HUDEP-2 (cell line): ENCODE measurements at regions not wholly inside any gene's neighbourhood (a gene's known extent, or its start where the extent isn't known, plus 50 kb on each side); places are given as distances from the start of the nearest gene placed in this dataset.

ENCODE experiments used
- DNase-seq, 76 experiments: peaks; one replicate each; lab custom pipeline; 2025; ENCODE audit not compliant: unreplicated experiment in 76 of 76; lab: John Stamatoyannopoulos, UW

DNA sequence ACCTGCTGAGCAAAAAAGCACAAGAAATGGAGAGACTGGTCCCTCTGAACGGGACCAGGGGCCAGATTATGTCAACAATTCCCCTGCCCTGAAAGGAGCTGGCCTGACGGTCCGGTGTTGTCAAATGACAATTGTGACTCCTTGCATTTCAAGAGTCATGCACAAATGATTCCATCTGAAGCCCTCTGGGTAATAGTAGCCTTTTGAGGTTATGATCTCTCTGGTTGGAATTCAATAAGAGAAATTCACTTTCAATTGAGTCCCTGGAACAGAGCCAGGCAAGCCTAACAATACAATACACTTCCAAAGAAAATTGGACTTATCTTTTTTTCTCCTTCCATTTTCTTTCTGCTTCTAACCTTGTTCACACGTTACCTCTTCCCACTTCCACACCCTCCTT lies 116.9 kb downstream of the C1D start:
- no peak for DNase-seq

- DNase-seq, result no peak
Observed at GRCh38 chr2:67948057-67948456, 114.7 kb downstream of the C1D start.

GRCh38 chr2:67948506-67948905 lies 114.3 kb downstream of the C1D start:
- no peak for DNase-seq

DNA sequence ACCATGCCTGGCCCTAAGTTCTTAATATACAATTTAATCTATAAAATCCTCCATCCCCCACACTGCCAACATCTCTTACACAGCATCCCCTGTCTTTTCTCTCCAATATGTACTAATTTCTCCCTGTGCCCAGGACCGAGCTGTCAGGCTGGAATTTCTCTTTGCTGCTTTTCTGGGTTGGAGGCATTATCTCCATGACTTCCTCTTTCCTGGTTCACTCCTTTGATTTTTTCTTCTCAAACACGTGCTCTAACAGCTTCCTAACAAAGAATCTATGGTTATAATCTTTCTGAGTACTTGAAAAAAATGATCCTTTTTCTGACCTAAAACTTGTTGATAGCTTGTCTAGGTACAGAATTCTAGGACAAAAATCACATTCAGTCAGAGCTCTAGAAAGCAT lies 112.8 kb downstream of the C1D start:
- no peak for DNase-seq

GRCh38 chr2:67950919-67951318 lies 111.9 kb downstream of the C1D start:
- DNase-seq, result no peak

- no peak for DNase-seq
Observed at GRCh38 chr2:67952066-67952465, 110.7 kb downstream of the C1D start.

DNA sequence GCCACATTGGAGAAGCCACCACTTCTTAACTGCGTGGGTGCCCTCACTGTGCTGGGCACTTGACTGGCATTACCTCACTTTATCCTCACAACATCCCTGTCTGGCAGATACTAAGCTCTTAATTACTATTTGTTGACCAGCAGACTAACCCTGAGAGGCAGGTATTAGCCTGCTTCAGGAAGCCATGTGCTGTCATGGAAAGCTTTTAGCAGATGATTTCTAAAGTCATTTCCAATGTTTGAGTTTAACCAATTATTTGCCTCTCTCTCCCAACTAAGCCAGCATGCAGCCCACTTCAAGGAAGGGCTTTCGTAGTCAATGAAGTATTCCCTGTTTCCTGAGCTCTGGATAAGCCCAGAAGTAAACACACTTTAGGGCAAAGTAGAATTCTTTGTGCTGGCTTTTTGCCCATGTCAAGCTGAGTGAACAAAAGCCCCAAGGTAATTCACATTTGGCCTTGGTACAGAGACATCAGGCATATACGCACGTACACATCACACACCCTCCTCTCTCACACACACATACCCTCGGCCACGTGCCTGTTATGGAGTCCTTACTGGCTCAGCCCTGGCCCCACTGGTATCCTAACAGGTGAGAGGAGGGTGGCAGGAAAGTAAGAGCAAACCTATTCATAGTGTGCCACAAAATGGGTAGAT lies 108.6 kb downstream of the C1D start:
- DNase-seq, result no peak

- DNase-seq, result no peak
Observed at GRCh38 chr2:67955748-67956603, 106.8 kb downstream of the C1D start.

GRCh38 chr2:67965246-67965645 lies 97.6 kb downstream of the C1D start:
- no peak for DNase-seq

DNA sequence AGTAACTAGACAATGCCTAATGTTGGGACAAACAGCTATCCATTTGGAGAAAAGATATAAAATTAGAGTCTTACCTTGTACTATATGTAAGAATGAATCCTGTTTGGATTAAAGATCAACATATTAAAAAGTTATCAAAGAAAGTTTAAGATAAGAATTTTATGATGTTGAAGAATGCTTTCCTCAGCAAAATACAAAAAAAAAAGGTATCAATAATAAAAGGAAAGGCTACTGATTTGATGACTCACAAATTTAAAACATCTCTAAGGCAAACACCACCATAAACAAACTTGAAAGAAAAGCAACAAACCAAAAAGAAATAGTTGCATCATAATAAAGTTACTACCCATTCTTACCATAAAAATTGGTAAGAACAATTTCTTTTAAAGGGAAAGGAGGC lies 92.7 kb downstream of the C1D start:
- DNase-seq, result no peak

DNA sequence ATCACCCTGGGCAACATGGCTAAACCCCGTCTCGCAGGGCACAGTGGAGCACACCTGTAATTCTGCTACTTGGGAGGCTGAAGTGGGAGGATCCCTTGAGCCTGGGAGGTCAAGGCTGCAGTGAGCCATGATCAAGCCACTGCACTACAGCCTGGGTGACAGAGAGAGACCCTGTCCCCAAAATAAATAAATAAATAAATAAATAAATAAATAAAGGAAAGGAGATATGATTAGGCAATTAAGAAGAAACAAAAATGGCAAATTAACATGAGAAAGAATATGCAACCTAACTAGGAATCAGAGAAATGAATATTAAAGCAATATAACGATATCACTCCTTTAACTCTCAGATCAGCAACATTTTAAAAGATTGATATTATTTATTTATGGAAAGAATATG lies 92.3 kb downstream of the C1D start:
- no peak for DNase-seq

DNA sequence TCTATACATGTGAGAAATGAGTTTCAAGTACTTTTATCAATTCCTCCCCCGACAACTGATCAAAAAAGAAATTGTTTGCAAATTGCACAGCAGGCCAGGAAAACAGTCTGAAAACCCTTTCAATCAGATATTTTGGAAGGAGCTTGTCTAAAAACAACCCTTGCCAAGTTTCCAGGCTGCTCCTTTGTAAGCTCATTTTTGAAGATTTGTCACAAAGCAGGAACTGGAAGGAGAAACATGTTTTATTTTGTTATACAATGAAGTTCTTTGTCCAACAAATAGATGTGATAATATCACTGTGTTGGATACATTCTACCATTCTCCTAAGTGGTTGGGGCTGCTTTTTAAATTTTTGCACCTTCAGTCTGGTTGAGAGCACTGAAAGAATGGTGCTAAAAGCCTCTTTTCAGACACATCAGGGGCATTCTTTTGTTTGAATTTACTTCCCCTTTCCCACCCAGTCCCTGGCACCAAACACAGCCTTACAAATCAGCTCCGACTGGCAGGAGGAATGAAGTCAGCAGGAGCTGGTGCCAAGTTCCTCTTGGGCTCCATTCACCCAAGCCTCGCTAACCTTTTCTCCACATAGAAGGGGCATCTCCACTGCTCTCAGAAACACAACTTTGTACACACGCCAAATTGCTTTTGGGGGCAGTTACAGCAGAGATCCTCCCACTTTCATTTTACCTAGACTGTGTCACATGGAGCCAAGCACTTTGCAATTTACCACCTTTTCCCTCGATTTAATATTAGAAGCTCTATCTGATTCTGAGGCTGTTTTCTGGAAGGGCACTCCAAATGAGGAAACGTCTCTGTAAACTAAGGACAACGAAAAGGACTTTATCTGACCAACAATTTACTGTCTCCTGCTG lies 88.0 kb downstream of the C1D start:
- peak in 7 of 76 experiments; percentile 7 to 17 (median 10) for DNase-seq

DNA sequence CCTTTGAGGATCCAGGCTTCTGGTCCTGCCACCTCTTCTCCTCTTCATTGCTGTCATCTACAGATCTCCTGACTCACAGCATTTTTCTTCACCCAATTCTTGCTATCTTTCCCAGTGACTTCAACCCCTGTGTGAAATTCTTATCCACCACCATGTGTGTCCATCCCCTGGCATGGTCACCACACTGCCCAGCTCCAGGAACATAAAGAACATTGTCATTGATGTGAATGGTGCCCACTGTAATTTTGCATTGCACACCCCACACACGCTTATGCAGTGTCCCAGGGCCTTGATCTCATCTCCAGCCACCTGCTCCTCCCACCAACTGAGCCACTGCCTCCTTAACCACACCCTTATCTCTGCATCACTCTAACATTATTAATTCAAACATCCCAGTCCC lies 85.3 kb downstream of the C1D start:
- DNase-seq, result no peak

GRCh38 chr2:67982956-67983355 lies 79.8 kb downstream of the C1D start:
- no peak for DNase-seq

DNA sequence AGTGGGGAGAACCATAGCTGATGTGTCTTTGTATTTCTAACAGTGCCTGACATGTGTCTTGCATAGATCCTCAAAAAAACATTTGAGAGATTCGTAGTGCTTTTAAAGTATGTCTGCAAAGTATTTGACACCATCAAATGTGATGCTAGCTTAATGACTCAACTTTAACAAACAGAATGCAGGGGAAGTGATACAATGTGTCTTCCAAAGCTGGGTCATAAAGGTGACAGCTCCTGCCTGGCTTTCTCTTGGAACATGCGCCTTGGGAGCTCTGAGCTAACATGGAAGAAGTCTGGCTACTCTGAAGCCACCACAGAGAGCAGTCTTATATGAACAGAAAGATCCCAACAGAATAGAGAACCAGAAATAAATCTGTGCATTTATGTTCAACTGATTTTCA lies 78.2 kb downstream of the C1D start:
- DNase-seq, result no peak

GRCh38 chr2:67985586-67985985 lies 77.2 kb downstream of the C1D start:
- DNase-seq, result no peak

DNA sequence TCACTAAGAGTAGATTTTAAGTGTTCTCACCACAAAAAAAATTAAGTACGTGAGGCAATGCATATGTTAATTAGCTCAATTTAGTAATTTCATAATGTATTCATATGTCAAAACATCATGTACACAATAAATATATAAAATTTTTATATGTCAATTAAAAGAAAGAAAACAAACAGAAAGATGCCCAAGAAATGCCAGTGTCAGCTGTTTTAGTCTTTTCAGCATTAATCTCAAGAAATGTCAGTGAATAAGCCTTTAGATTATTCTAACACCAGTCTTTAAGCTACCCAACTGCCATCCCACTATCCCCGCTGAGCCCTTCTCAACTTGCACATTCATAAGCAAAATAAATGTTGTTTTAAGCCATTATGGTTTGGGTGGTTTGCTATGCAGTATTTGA lies 76.5 kb downstream of the C1D start:
- no peak for DNase-seq
